Ectodermal cell (in vitro differentiated cells): ENCODE measurements at regions not wholly inside any gene's neighbourhood (a gene's known extent, or its start where the extent isn't known, plus 50 kb on each side); places are given as distances from the start of the nearest gene placed in this dataset.

Experiments
- H3K27ac ChIP-seq: 2 replicates; pipeline ENCODE4 v1.7.0; 2013; ENCODE audit warnings: mild to moderate bottlenecking, low read depth, low read length; ENCODE audit not compliant: insufficient read depth, poor library complexity, severe bottlenecking
- H3K27me3 ChIP-seq: 2 replicates; pipeline ENCODE4 v1.7.0; 2013; ENCODE audit warnings: mild to moderate bottlenecking, low read length; ENCODE audit not compliant: insufficient read depth, control insufficient read depth, poor library complexity, severe bottlenecking
- H3K36me3 ChIP-seq: one replicate; pipeline ENCODE4 v1.7.0; 2013; ENCODE audit warnings: low read length; ENCODE audit not compliant: control insufficient read depth, insufficient read depth
- H3K4me1 ChIP-seq: one replicate; pipeline ENCODE4 v1.7.0; 2013; ENCODE audit warnings: low read length; ENCODE audit not compliant: control insufficient read depth, insufficient read depth
- H3K4me3 ChIP-seq: 2 replicates; pipeline ENCODE4 v1.7.0; 2013; ENCODE audit warnings: low read depth, low read length, control low read depth; ENCODE audit not compliant: insufficient read depth
- H3K9me3 ChIP-seq: 2 replicates; pipeline ENCODE4 v1.7.0; 2013; ENCODE audit warnings: mild to moderate bottlenecking, low read length, moderate library complexity; ENCODE audit not compliant: control insufficient read depth
- WGBS, 2 experiments: methylation state at CpG; one replicate each; pipeline ENCODE4 v1.1.7; 2013; ENCODE audit warnings: missing lambda C conversion rate in 2 of 2; 5-methylcytosine and 5-hydroxymethylcytosine counted together

- no peaks in the 10 kb centered on the region for H3K36me3 ChIP-seq
- H3K4me3 ChIP-seq, result no peak overlapping the region
- H3K9me3 ChIP-seq, result no peaks in the 10 kb centered on the region
- 88 to 91% methylated on average over 3 of the region's 3 CpGs for WGBS, 2 experiments
- H3K4me1 ChIP-seq, result peaks cover 7% of the 10 kb centered on the region
- H3K27me3 ChIP-seq, result no peaks in the 10 kb centered on the region
- H3K27ac ChIP-seq, result no peak overlapping the region
These were observed 90.0 kb upstream of the MDM1 start for GRCh38 chr12:68422159-68422558.

GRCh38 chr12:68422956-68423574 lies 90.9 kb upstream of the MDM1 start:
- WGBS, 2 experiments, result 74% methylated on average over 7 of the region's 7 CpGs

DNA sequence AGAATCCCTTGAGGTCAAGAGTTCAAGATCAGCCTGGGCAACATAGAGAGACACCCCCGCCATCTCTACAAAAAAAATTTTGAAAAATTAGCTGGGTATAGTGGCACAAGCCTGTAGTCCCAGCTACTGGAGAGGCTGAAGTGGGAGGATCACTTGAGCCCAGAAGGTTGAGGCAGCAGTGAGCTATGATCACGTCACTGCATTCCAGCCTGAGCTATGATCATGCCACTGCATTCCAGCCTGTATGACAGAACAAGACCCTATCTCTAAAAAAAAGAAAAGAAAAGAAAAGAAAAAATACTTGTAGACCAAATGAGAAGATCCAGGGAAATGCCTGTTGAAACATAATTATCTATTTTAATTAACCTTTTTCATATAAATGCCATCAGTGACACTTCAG lies 93.8 kb upstream of the MDM1 start:
- H3K27me3 ChIP-seq, result no peaks in the 10 kb centered on the region
- H3K27ac ChIP-seq, result no peak overlapping the region
- no peaks in the 10 kb centered on the region for H3K9me3 ChIP-seq
- H3K36me3 ChIP-seq, result no peaks in the 10 kb centered on the region
- 92 to 94% methylated on average over 2 of the region's 2 CpGs for WGBS, 2 experiments
- peaks cover 5% of the 10 kb centered on the region for H3K4me1 ChIP-seq
- H3K4me3 ChIP-seq, result no peak overlapping the region

More at GRCh38 chr12:68422956-68423574, 90.9 kb upstream of the MDM1 start:
- H3K27ac ChIP-seq, result no peak overlapping the region
- H3K4me3 ChIP-seq, result no peak overlapping the region
- H3K36me3 ChIP-seq, result no peaks in the 10 kb centered on the region
- H3K27me3 ChIP-seq, result no peaks in the 10 kb centered on the region
- H3K4me1 ChIP-seq, result peaks cover 7% of the 10 kb centered on the region
- no peaks in the 10 kb centered on the region for H3K9me3 ChIP-seq

- peaks cover 5% of the 10 kb centered on the region for H3K4me1 ChIP-seq
- H3K27me3 ChIP-seq, result no peaks in the 10 kb centered on the region
- no peaks in the 10 kb centered on the region for H3K36me3 ChIP-seq
- WGBS, 2 experiments, result 86 to 93% methylated on average over 4 of the region's 4 CpGs
- no peaks in the 10 kb centered on the region for H3K9me3 ChIP-seq
- no peak overlapping the region for H3K27ac ChIP-seq
- H3K4me3 ChIP-seq, result no peak overlapping the region
These were observed 96.0 kb upstream of the MDM1 start for GRCh38 chr12:68428211-68428610.

GRCh38 chr12:68428724-68429501 lies 96.8 kb upstream of the MDM1 start:
- H3K27me3 ChIP-seq, result no peaks in the 10 kb centered on the region
- peaks cover 5% of the 10 kb centered on the region for H3K4me1 ChIP-seq
- WGBS, 2 experiments, result 93 to 98% methylated on average over 6 of the region's 6 CpGs
- no peak overlapping the region for H3K4me3 ChIP-seq
- no peaks in the 10 kb centered on the region for H3K9me3 ChIP-seq
- no peak overlapping the region for H3K27ac ChIP-seq
- no peaks in the 10 kb centered on the region for H3K36me3 ChIP-seq

DNA sequence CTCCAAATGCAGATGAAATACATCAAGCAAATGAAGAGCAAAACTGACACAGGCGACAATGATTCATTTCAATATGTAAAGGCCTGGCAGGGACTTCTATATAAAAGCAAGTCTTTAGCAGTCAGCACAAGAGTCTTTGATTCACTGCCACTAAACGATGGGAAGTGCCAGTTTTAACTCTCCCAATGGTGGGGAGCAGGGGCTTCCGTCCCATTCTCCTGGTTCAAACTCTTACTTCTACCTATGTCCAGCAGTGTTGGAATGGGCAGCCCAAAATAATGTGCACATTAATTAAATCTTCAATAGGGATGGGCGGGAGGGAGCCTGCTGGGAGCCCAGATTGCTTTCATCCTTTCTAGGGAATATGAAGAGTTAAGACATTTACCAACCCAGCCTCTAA lies 97.5 kb upstream of the MDM1 start:
- Histone ChIP-seq H3K27me3 (no peaks in the 10 kb centered on the region), H3K36me3 (no peaks in the 10 kb centered on the region), H3K9me3 (no peaks in the 10 kb centered on the region), H3K4me3 (no peak overlapping the region), H3K27ac (no peak overlapping the region), H3K4me1 (peaks cover 5% of the 10 kb centered on the region)
- WGBS, 2 experiments, result 39 to 60% methylated on average over 3 to 4 of the region's 4 CpGs

DNA sequence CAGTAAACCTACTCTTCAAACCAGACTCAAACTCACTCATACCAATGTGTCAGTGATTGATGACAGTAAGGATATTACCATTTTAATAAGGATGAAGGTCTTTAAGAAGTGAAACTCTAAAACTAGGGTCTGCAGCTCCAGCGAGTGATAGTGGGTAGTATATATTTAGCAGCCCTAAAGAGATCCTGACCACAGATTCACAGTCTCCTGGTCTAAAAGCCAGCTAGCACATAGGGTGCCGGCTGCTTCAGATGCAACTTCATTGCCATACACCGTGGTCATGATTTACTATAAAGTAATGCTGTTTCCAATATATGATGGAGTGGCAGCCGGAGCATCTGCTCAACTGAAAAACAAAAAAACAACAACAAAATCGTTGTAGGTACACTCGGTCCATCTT lies 99.6 kb upstream of the MDM1 start:
- WGBS, 2 experiments, result 92 to 98% methylated on average over 4 to 6 of the region's 6 CpGs

DNA sequence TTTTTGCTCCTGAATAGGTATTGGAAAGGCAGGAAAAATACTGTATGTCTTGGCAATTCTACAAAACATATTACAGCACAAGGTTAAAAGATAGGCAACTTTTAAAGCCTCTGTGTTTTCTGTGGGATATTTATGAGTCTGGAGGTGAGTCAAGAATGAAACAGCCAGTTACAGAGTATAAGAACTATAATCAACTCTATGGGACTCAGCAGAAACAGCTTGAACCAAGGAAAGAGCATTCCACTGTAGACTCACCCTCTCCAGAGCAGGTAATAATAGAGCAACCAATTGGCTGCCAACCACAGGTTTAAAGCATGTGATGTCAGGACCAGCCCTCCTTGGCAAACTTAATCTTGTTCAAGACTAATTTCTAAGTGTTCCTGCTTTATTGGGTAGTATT lies 100.5 kb upstream of the MDM1 start:
- Histone ChIP-seq H3K36me3 (no peaks in the 10 kb centered on the region), H3K27ac (no peak overlapping the region), H3K9me3 (no peaks in the 10 kb centered on the region), H3K4me1 (peaks cover 5% of the 10 kb centered on the region), H3K27me3 (no peaks in the 10 kb centered on the region), H3K4me3 (no peak overlapping the region)

More for the DNA sequence above, 99.6 kb upstream of the MDM1 start:
- Histone ChIP-seq H3K36me3 (no peaks in the 10 kb centered on the region), H3K4me3 (no peak overlapping the region), H3K4me1 (peaks cover 5% of the 10 kb centered on the region), H3K27ac (no peak overlapping the region), H3K9me3 (no peaks in the 10 kb centered on the region), H3K27me3 (no peaks in the 10 kb centered on the region)

GRCh38 chr12:68434391-68435298 lies 102.5 kb upstream of the MDM1 start:
- H3K9me3 ChIP-seq, result no peaks in the 10 kb centered on the region
- H3K4me1 ChIP-seq, result peaks cover 2% of the 10 kb centered on the region
- H3K36me3 ChIP-seq, result no peaks in the 10 kb centered on the region
- no peak overlapping the region for H3K4me3 ChIP-seq
- 86 to 95% methylated on average over 2 of the region's 2 CpGs for WGBS, 2 experiments
- no peak overlapping the region for H3K27ac ChIP-seq
- H3K27me3 ChIP-seq, result no peaks in the 10 kb centered on the region

GRCh38 chr12:68435299-68435637 lies 103.1 kb upstream of the MDM1 start:
- Histone ChIP-seq H3K27me3 (no peaks in the 10 kb centered on the region), H3K27ac (no peak overlapping the region), H3K4me3 (no peak overlapping the region), H3K9me3 (no peaks in the 10 kb centered on the region), H3K36me3 (no peaks in the 10 kb centered on the region), H3K4me1 (peaks cover 6% of the 10 kb centered on the region)
- 93 to 100% methylated on average over 1 of the region's 1 CpG for WGBS, 2 experiments
